Right lung (tissue), 2 donors: ENCODE measurements at regions not wholly inside any gene's neighbourhood (a gene's known extent, or its start where the extent isn't known, plus 50 kb on each side); places are given as distances from the start of the nearest gene placed in this dataset.
"Not testable (repeated sequence)": the region's sequence is repeated elsewhere in the genome, so short reads cannot be mapped to it uniquely, and the experiment has no call there.

Source experiments
- DNase-seq, 2 donors: peaks; one replicate each; pipeline ENCODE4 v3.0.0-alpha.2; 2013

DNA sequence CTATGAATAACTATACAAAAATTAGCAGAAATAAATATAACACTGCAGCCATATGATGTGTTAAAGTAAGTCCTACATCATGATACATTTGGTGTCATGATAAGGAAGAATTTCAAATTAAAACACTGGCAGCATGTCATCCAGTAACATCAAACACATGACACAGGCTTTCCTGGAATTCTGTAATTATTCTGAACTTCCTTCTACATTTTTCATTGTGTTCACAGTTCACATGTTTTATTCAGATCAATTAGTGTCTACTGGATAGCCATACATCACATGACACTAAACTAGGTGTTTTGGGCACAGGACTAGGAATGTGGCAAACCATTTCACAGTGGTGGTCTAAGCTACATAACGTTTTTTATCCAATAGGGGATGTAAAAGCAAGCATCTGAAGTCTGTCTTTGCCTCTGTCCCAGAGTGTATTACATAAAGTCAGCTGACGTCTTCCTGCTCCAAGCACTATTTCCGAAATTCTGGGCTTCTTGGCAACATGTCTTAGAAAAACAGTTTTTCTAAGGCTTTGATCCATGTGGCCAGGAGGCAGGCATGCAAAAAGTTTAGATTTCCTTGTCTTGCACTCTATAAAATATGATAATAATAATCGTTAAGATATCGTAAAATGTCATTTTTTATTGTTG lies 707.9 kb downstream of the CENPC start:
- peak; percentile 3 to 5 for DNase-seq

DNA sequence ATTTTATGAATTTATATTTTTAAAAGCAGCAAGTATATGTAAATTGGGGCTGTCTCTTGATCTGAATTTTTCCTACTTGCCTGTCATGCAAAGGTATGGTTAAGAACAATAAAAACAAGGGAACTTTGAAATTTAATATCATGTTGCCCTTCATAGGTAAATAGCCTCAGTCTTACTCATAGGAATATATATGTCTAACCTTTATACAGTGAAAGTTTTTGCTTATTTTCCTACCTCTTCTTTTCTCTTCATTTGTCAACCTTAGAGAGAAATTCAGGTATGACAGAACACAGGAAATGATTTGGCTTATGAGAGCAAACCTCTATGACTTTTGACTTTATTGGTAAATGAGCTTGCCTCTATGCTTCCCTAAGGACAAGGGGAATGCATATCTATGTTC lies 716.0 kb downstream of the CENPC start:
- no peak for DNase-seq

DNA sequence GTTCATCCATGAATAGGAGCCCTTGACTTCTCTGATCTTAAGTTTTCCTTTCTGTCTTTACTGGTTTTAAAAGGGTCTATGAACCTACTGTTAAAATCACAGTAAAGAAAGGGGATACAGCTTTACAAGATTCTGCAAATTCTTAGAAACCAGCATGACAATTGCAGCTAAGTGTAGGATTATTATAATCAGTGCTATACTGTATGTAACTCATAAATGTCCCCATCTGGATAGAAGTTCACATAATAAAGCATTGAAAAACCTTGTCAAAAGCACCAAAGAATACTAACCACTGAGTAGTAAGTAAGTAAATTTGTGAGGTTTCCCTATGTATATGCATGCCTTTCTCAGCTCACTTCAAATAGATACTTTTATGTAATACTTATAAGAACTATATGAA lies 724.6 kb downstream of the CENPC start:
- no peak for DNase-seq

DNA sequence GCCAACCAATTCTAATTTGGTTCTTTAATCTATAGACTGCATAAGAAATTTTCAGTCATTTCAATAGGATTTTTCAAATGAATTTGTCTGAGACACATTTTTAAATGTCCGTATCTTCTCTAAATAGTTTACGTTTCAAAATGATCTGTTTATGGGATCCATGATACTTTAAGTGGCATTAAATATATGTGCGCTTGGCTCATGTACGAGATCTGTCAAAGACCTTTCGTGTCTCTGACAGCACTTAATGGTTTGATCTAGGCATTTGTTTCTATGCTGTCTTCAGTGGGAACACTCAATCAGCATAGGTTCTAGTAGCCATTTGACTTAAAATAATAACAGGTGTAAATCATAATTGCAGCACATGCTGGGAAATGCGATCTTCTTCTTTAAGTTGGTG lies 731.0 kb downstream of the CENPC start:
- no peak for DNase-seq

DNA sequence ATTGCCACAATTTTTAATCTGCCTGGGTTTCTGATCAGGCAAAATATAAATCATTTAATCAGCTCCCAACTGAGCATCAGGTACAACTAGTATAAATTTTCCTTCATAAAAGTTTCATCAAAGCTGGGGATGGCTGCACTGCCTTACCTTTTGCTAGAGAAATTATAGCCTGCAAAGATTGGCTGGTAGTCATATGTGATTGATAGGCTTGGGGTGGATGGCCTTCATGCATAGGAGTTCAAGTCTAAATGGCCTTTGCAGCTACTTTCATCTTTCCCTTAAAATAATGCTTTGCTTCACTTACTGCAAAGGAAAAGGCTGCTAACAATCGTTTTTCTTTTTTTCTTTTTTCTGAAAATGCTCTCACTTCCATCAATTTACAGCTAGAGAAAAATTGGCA lies 739.7 kb downstream of the CENPC start:
- DNase-seq, result no peak

DNA sequence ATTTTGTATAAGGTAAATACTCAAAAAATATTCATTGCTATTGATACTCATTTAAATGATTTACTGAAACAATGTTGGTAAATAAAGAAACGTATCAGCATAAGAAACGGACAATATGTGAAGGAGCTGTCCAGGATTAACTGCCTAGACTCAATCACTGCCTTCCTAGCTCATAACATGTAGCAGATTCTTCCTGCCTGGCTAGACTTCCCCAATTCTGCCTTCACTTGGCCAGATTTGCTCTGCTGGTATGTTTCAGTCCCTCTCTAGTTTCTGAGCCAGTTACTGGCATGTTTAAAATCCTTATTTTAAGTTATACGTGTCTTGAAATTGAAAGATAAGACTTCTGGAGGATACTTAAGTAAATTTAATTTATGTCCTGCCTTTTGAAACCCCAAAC lies 740.3 kb downstream of the CENPC start:
- no peak for DNase-seq

DNA sequence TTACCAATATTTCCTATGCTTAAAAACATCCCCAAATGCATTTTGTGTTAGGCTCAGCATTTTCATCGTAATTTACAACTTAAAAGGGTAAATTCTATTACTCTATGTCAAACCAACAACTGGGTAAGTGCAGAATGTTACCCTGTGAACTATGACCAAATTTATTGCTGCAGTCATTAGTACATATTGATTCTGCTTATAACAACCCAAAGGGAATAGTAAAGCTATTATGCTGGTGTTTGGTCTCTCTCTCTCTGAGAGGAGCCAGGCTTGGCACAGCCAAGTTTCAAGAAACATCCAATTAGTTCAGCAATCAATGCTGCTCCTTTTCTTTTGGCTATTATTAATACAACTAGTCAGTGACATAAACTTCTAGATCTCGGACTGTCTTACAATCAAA lies 747.7 kb downstream of the CENPC start:
- DNase-seq, result no peak

DNA sequence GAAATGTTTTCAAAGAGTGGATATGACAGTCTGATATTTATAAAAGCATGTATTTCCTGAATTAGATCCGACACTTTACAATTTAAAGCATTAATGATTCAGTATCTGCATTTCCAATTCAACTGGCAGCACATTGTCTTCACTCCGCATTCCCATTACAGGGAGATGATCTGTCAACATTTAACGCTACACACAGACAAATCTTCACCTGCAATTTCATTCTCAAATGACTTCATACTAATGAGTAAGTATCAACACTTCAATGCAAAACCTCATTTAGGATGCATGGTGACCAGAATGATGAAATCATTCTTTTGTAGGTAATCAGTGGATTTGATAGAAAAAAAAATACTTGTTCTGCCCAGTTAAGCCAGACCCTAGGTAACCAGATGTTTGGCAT lies 749.6 kb downstream of the CENPC start:
- no peak for DNase-seq

DNA sequence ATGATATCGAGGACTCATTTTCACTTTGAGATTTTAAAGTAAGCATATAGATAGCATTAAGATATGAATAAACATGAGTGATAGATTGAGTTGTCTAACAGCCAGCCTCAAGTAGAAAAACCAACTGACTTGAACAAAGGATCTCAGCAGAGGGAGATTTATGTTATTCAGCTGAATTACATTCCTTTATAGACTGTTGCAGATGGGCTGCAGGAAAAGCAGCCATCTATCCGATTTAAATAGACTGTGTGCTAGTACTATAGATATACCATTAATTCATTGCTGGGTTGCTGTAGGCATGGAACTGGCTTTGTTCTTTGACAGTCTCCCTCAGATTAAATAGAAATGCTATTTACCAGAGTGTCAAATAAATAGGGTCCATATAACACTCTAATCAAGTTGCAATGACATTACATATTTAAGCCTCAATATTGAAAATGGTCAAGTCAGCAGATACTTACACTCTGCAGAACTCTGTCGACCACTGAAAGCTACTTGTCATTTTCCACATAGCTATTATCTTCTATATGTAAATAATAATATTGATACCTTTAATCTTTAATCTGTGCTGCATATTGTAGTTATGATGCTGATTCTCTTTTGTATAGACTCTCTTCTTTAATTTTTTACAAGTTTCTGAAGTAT lies 750.8 kb downstream of the CENPC start:
- DNase-seq, result no peak

DNA sequence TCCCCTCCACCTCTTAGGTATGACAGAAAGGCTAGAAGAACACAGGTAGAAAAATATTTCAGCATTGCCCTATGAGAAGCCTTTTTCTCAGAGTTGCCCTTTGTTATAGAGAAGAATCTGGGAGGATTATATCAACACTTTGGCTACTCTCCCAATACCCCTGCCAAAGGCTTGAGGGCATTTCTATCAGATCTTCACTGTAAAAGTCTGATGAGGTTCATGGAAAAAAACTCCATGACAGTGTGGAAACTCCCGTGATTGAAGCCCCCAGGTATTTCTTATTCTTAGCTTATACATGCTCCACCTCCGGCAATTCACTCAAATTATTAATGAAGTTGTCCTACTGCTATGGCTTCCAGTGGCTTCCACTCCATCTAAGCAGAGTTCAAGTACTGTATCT lies 753.6 kb downstream of the CENPC start:
- DNase-seq, result no peak

DNA sequence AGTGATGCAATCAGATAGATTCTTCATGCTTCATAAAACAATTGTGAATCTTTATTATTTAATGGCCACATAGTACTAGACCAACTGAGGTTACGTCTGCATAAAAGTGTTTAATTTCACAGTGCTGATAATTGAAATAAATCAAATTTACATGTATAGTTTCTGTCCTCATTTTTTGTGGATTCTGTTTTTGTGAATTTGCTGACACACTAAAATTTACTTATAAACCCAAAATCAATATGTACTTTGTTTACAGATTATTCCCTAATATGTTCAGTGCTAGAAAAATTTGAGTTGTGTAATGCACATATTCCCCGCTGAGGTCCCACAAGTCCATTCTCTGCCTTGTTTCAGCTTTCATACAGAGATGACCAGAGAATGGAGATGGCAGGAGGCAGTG lies 759.8 kb downstream of the CENPC start:
- no peak for DNase-seq

DNA sequence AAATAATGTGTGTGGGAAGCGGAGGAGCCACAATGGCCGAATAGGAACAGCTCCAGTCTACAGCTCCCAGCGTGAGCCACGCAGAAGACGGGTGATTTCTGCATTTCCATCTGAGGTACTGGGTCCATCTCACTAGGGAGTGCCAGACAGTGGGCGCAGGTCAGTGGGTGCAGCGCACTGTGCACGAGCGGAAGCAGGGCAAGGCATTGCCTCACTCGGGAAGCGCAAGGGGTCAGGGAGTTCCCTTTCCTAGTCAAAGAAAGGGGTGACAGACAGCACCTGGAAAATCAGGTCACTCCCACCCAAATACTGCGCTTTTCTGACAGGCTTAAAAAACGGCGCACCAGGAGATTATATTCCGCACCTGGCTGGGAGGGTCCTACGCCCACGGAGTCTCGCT lies 762.6 kb downstream of the CENPC start:
- DNase-seq, result not testable (repeated sequence)

DNA sequence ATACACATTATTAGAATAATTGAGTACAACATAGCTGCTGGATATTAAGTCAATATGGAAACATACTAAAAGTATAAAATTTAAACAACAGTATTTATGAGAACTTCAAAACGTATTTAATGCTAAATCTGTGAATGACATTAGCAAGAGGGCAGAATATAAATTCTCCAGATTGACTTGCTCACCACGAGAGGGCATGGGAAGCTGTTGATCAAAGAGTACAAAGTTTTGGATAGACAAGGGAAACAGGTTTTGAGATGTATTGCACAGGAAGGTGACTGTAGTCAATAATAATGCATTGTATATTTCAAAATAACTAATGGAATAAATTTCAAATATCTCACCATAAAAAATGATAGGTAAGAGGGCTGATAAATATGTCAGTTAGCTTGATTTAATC lies 768.2 kb downstream of the CENPC start:
- no peak for DNase-seq

DNA sequence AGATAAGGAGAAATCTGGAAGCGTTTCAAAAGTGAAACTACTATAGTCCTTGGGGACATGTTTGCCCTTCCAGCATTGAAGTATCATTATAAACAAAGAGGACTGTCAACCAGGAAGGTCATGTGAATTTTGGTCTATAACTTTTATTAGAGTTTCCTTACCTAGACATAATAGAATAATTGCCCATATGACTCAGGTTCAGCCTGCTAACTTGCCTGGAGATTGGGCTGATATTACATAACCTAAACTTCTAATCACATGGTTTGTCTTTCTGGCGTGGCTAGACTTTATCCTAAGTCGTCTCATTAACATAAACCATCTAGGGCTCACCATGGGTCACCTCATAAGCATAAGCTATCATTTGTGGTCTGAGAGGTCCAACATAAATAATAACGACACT lies 775.9 kb downstream of the CENPC start:
- DNase-seq, result no peak

DNA sequence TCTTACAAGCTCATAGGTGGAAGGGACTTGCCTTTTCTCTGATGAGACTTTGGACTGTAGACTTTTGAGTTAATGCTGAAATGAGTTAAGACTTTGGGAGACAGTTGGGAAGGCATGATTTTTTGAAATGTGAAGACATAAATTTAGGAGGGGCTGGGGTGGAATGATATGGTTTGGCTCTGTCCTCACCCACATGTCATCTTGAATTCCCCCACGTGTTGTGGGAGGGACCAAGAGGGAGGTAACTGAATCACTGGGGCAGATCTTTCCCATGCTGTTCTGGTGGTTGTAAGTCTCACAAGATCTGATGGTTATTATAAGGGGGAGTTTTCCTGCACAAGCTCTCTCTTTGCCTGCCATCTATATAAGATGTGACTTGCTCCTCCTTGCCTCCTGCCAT lies 777.9 kb downstream of the CENPC start:
- DNase-seq, result no peak

DNA sequence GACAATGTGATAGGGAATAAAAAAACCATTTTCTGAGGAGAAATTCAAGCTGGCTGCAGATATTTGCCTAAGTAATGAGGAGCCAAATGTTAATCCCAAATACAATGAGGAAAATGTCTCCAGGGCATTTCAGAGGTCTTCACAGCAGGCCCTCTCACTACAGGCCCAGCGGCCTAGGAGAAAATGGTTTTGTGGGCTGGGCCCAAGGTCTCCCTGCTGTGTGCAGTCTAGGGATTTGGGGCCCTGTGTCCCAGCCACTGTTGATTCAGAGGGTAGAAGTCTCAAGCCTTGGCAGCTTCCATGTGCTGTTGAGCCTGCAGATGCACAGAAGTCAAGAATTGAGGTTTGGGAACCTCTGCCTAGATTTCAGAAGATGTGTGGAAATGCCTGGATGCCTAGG lies 778.7 kb downstream of the CENPC start:
- DNase-seq, result no peak

DNA sequence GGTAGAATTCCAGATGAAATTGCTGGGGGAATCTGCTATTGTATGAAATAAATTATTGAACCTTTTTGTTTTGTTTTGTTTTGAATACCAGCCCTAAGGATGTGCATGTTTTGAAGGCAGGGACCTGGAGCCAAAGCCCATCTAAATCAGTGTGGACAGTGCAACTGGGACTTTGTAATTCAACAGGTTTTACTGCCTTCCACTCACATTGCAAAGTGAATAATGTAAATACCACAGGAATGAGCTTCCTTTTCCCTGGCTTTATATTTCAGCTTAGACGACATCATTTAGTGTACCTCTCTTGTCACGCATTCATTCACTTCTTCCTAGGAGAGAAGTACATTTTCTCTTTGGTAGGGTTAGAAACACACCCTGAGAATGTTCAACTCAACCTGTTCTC lies 795.0 kb downstream of the CENPC start:
- DNase-seq, result no peak

DNA sequence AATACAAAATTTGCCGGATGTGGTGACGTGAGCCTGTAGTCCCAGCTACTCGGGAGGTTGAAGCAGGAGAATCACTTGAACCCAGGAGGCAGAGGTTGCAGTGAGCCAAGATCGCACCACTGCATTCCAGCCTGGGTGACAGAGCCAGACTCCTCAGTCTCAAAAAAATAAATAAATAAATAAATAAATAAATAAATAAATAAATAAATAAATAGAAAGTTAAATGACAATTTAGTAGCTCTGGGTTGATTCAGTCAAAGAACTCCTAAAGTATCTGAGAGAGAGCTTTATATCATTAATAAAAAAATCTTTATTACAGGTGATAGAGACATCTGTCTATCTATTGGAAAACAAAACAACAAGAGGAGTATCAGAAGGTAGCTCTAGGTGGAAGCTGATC lies 798.4 kb downstream of the CENPC start:
- DNase-seq, result not testable (repeated sequence)

DNA sequence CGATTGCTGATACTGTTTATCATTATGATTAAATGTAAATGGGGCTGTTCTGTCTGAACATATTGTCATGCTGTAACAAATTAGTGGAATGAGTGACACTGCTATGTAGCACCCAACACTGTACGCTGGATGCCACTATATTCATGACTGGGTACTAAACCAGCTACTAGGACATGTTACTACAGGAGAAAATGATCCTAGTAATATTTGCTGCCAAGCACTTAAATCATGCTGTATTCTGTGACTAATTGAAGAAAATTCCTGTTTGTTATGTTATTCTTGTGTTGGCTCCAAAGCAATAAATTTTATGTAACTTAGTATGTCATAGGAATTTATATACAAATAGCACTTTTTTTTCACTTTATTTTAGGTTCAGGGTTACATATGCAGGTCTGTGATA lies 804.2 kb downstream of the CENPC start:
- no peak for DNase-seq

DNA sequence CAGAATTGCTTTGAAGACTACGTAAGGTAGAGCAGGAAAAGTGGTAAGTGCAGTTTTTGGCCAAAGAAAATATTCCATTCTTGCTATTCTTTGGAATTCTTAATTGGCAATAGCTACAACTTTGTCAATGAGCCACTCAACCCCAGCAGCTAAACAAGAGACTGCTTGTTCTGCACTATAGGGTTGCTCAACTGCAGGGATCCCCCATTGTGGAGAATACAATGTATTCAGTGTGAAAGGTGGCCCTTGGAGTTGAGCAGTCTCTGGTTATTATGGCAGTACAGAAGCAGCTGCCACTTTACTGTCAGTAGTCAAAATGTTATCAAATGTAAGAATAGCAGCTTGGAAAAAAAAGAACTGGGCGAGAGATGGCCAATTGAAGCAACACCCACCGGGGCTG lies 808.7 kb downstream of the CENPC start:
- DNase-seq, result no peak

DNA sequence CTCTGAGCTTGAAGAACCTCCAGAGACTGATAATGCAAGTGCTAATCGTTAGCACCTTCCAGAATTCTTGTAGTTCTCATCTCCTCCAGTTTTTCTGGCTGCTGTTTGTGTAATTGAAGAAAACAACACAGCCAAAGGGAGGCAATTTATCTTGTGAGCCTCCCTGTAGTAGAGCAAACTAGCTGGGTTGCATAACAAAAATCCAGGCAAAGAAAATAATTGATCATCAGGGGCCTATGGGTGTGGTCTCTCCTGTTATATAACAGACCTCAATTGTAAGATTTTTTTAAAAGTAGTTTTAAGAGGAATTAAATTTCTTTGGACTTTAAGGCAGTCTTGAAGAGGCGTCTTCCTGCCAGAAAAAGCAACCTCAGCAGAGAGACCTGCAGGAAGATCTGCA lies 817.0 kb downstream of the CENPC start:
- no peak for DNase-seq

DNA sequence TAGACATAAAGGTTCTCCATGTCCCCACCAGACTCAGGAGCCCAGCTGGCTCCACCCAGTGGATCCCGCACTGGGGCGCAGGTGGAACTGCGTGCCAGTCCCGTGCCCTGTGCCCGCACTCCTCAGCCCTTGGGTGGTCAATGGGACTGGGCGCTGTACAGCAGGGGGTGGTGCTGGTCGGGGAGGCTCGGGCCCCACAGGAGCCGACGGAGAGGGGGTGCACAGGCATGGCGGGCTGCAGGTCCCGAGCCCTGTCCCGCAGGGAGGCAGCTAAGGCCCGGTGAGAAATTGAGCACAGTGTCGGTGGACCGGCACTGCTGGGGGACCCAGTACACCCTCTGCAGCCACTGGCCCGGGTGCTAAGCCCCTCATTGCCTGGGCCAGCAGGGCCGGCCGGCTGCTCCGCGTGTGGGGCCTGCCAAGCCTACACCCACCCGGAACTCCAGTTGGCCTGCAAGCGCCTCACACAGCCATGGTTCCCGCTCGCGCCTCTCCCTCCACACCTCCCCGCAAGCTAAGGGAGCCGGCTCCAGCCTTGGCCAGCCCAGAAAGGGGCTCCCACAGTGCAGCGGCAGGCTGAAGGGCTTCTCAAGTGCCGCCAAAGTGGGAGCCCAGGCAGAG lies 832.9 kb downstream of the CENPC start:
- not testable (repeated sequence) for DNase-seq

DNA sequence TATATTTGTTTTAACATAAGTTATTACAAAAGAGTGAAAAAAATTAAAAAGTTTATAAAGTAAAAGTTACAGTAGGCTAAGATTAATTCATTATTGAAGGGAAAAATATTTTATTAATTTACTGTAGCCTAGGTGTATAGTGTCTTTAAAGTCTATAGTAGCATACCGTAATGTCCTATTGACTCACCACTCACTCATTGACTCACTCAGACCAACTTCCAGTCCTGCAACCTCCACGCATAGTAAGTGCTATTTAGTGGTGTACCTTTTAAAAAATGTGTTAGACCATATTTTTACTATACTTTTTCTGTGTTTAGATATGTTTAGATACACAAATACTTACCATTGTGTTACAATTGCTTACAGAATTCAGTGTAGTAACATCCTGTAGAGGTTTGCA lies 841.1 kb downstream of the CENPC start:
- DNase-seq, result no peak

DNA sequence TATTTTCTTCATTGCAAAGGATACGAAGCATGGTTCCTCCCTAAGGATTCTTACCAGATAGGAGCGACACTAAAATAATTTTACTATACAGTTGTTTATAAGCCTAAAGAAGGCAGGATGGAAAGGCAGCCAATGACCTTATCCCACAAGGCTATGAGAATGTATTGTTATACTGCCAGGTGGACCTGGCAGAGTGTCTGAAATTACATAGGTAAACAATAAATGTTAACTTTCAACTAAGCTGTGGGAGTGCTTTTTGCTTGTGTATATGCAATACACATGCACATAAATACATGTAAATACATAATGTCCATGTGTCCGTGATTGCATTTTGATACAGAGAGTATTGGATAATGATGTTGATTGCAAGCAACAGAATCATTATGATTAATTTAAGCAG lies 850.6 kb downstream of the CENPC start:
- DNase-seq, result no peak
